HG02623 (cell line): ENCODE measurements at regions not wholly inside any gene's neighbourhood (a gene's known extent, or its start where the extent isn't known, plus 50 kb on each side); places are given as distances from the start of the nearest gene placed in this dataset.

ENCODE experiments used
- ATAC-seq: cut with Tn5 transposase; IDR thresholded peaks from one replicate; pipeline ENCODE4 v1.9.1; 2021; ENCODE audit warnings: moderate library complexity; ENCODE audit not compliant: unreplicated experiment

DNA sequence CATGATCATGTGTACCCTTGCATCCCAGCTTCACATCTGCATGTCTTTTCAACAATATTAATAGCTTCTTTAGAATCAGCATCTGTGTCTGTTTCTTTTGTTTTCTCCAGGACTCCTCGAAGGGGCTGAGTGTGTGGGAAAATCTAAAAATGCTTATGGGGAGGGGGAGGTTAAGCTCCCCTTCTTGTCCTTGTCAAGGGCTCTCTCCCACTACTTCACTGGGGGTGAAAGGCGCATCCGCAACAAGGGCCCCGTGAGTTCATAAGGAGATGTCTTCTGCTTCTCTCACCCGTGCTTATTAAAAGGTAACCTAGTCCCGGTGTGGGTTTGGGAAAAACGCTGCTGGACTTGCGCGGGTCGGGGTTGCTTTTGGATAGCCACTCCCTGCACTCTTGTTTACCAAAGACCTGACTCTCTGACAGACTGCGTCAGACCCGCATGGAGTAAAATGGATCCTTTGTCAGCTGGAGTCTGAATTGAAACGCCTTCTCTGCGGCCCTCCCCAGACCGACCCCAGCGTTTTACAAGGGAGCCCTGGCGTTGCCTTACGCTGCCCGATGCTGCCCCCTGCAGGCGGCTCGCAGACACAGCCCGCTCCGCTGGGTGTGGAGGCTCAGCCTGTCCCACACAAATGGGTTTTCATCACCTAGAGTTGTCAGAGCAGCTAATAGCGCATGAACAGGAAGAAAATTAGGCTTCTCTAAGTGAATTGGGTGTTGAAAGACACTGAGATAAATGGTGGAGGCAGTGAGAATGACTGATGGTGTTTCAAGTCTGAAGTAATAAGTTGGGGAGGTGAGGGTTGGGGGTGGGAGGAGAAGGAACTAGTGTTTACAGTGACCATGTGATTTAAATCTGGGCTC lies 53.8 kb downstream of the IER5 start:
- peak; percentile 83 for ATAC-seq

DNA sequence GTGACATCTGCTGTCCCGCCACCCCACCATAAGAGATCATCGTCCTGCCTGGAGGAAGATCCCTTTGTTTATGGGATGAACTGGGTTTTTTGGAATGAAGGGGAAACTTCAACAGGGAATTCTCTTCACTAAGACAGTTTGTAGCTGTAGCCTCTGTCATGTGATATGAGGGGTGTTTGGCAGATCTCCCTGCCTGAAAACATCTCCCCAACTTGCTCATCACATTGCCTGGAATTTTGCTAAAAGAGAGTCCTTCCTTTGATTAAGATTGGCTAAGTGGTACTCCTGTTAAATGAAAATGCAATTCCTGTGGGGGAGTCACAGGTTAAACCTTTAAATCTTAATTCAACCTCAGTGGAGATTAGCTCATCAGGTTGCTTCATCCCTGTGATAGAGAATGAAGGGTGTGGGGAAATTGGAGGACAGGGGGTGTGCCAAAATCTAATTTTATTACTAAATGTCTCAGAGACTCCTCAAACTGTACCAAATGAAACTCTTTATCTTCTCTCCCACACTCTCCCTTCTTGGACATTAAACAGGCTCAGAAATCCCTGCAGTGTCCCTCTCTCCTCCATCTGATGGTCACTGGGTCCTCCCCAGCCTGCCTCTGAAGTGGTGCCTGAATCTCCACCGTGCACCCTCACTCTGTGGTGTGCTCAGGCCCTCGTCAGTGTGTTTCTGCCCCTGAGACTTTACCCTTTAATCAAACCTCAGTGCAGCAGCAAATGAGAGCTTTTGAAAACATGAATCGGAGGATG lies 54.8 kb downstream of the IER5 start:
- ATAC-seq = no peak

DNA sequence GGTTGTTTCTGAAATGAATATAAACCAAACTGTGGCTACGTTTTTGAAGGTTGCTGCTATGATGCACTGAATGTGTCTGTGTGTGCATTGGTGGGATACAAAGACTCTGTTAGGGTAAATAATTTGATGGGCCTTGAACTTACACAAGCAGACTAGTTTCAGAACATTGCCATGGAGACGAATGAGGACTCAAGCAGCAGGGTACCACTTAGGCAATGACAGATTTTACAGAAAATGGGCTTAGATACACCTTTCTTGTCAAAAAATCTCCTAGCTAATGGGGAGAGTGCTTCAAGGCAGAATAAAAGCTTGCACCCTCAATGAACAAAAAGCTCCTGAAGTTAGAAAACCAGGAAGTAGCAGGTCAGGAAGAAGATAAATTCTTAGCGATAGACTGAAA lies 55.7 kb downstream of the IER5 start:
- ATAC-seq = no peak

DNA sequence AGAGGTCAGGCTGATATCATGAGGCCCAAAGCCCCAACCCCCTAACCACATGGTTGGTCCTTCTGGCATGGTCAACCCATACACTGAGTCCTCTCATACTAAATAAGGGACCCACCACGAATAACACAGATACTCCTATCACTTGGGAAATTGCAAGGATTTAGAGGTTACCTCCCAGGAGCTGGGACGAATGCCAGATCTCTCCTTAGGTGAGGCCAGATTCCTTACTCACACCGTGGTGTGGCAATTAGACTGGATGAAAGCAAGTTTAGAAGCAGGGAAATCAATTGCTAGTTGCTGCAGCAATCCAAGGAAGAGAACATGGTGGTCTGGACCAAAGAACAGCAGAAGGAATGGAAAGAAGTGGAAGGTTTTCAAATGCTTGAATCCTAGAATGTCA lies 60.1 kb downstream of the IER5 start:
- ATAC-seq = no peak

DNA sequence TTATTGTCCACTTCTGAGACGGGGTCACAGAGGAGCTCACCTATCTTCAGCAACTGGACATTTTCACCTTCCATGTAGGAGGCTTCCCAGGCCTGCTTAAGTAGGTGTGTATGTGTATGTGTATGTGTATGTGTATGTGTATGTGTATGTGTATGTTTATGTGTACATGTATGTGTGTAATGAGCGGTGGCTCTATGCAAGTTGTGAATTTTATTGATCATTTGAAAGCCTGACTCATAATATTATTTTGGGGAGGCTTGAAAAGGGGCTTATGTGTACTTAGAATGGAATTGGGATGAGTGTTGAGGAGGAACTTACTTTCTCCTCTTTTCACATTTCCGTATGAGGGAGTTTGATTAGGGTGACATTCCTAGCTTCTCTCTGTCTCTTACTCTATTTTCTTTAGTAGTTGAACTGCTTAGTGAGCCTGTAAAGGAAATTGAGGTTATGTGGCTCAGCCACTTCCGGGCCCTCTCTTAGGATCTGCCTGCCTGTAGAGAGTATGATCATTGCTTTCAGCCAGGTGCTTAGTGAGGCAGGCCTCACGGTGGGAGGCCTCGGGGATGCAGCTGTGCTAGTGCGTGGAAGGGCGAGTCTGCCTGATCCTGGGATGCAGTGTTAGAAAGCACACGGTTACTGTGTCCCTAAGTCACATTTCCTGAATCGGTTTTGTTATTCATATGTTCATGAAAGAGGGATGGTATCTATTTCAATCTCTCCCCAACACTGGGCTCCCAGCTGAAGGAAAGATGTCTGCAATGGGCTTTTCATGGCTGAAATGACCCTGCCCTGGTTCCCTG lies 61.0 kb downstream of the IER5 start:
- ATAC-seq = peak; percentile 82

DNA sequence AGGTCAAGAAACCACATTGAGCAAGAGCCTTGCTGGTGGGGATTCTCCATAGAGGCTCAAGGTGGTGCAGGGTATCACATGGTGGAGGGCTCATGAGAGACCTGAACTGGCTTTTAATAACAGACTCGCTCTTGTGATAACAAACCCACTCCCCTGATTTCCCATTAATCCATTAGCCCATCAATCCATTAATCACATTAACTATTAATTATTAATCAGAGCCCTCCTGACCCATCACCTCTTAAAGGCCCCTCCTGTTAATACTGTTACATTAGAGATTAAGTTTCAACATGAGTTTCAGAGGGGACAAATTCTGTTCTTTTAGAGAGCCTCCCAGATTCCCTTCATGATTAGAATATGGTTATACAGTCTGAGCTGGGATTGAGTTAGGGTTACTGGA lies 61.8 kb downstream of the IER5 start:
- no peak for ATAC-seq

DNA sequence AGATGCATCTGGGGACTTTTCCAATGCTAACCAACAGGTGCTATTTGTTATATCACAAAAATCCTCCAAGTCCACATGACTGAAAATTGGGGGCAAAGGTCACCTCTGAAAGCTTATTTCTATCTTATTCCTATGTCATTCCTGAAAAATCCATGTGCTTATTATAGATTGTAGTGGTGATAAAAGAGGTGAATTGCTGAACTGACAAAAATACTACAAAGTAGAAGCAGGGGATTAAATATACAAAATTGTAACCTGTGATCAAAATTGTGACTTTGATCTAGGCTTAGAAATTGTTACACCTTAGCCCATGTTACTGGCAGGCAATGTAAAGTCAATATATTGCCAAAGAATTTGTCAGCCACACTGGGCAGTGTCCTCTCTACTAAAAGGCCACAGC lies 62.3 kb downstream of the IER5 start:
- no peak for ATAC-seq

DNA sequence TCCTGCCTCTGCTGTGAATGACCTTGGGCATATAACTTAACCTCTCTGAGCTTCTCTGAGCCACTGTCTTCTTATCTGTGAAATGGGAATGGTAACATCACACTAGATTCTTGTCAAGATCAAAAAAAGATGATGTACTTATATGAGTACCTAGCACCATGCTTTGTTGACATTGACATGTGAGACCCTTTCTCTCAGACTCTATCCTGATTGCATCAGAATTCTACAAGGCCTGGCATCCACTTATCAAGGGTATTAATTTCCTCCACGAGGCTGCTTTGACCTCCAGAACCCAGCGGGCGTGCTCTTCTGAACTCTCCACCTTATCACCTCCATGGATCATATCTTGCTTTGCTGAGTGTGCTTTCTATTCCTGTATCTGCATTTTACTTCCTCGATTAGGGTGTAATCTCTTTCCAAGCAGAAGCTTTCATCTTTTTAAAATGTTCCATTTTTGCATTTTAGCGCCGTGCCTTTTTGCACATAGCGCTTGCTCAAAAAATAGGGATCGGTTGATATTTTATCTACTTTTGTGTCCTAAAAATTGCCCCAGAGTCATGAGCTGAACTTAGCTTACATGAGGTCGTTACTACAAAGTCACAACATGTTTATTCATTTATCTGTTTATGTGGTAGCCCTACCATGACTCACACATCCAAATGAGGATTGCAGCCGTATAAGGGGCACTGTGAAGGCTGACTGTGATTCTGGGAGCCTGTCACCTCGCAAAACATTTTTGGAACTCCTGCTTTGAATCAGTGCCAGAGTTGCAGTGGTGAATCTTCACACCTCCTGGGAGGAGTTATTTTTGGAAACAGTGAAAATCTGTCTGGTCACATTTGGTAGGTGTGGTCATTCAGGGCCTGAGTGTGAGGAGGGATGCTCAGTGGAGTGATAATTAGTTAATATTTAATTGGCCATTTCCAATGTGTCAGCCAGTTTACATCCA lies 63.2 kb downstream of the IER5 start:
- ATAC-seq = no peak

DNA sequence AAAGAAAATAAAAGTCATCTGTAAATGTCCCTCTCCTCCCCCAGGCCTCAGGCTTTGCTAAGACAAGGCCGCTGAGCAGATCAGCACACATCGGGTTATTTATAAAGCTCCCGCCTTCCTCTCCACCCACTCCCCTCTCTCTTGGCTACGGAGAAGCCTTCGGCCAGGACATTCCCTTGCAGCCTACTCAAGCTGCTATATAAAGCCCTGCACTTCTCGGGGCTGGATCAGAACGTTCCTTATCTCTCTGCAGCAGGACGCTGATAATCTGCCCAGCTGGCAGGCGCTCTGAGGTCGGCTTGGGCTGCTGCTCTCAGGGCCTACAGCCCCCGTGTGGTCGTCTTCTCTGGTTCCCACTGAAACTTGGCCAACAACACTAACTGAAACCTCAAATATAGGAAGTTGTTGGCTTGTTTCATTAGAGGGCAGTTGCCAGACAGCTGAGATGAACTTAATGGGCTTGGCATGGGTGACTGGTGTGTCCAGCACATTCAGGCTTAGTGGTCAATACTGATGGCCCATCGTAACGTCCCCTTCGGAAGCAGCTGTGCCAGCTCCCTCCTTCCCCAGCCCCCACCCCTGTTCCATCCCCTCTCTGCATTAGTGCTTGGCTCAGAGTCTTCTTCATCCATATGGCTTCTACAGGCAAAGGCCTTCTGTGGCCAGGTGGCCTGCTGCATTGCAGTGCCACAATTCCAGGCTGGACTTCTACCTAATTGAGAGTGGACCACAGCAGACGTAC lies 64.6 kb downstream of the IER5 start:
- ATAC-seq = peak; percentile 68

DNA sequence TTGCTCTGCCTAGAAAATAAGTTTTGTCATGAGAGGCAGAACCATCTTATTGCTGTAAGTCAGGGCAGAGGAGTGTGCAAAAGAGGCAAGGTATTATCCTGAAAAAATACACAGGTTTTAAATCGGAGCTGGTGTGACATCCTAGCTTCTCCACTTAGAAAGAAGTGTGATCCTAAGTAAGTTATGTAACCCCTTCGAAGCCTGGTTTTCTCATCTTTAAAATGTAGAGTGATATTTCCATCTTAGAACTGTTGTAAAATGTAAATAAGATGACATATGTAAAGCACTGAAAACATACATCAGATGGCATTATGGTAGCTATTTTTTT lies 65.1 kb downstream of the IER5 start:
- no peak for ATAC-seq

DNA sequence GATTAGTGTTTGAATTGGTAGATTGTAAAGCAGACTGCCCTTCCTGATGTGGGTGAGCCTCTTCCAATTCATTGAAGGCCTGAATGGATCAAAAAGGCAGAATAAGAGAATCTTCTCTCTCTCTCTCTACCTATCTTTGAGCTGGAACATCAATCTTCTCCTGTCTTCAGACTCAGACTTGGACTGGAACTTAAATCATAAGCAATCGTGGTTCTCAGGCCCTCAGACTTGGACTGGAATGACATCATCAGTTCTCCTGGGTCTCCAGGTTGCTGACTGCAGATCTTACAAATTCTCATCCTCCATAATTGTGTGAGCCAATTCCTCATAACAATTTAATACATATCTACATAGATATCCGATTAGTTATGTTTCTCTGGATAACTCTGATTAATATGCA lies 66.8 kb downstream of the IER5 start:
- no peak for ATAC-seq

DNA sequence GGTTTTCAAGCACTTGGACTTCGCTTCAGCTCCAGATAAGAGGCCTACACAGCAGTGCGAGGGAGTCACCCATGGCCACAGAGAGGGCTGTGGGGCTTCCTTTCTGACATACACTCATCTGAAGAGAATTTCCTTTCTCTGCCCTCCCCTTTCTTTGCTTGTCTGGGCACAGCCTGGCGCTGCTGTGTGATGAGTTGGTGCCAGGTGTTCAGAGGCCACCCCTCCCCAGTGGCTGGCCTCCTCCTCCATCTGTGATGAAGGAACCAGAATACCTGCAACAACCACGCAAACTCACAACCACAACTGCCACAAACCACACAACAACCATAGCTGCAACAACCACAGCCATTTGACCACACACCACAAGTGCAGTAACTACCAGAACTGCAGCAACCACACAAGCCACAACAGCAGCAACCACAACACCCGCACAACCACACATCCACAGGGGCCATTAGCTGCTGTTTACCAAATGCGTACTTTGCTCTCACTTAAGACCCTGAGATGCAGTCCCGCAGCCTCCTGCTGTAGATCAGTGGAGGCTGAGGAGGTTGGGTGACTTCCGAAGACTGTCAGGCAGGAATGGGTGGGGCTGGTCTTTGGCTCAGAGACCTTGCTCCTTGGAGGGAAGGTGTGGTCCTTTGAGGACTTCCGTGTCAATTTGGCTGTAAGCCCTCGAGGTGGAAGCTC lies 71.1 kb downstream of the IER5 start:
- ATAC-seq = no peak

DNA sequence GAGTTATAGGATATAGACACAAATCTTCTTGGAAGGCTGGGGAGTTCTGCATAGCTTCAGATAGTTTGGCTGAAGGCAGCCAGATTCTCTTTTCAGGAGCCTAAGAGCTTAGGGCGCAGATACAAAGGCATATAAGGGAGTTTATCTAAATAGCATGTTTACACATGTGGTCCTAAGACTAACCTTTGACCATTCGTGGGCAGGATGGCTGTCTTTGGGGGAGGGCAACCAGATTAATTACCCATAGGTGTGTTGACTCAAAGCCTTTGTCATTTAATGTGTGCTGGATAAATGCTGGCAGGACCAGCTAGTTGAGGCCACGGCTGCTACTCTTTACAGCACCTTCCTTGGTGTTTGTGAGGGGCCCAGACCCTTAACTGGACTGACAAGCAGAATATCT lies 71.8 kb downstream of the IER5 start:
- ATAC-seq = no peak

DNA sequence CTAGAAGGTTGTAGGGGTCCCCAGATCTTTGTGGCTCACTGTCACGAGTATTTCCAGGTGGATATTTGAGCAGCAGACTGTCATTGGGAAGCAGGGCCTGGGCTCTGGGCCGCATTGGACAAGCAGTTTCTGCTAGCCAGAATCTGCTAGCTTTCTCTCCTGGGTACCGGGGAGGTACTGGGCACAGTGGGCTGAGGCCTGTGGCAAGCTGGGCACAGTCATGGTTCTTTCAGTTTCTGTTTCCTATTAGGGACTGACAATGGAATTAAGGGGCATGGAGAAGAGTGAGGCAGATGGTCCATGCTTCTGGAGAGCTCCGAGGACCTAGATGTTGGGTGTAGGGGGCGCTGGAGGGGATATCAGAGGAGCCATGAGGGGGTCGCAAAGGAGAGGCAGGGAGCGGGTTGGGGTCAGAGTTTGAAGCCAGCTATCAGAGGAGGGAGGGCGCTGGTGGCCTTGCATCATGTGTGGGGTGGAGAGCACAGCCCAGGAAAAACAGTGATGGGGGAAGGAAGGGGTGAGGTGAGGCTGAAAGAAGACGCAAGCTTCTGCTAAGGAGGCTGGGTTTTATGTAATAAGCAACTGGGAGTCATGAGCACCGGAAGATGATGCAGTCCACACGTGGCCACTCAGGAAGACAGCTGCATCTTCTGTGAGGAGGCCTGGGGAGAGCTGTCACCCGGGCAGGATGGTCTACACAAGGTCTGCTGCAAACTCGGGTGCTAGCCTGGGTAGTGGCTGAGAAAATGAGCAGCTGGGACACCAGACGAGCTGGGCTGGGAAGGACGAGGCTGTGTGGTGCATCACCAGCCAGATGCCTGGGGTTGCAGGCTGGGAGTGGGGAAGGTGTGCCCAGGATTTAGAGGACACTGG lies 72.7 kb downstream of the IER5 start:
- ATAC-seq = no peak

DNA sequence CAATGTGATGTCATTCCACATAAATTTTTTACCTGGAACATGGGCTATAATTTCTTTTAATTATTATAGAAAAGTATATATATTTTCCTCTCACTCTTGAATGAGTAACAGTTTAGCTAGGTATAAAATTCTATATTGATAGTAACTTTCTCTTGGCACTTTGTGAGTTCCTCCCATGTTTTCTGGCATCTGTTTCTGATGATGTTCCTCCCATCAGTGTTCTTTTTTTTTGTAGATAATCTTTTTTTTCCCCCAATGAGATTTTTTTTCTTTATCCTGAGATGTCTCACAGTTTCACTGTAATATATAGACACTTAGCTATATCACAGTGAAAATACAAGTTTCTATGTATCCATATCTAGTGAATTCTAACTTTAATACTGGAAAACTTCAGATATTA lies 75.2 kb downstream of the IER5 start:
- no peak for ATAC-seq

DNA sequence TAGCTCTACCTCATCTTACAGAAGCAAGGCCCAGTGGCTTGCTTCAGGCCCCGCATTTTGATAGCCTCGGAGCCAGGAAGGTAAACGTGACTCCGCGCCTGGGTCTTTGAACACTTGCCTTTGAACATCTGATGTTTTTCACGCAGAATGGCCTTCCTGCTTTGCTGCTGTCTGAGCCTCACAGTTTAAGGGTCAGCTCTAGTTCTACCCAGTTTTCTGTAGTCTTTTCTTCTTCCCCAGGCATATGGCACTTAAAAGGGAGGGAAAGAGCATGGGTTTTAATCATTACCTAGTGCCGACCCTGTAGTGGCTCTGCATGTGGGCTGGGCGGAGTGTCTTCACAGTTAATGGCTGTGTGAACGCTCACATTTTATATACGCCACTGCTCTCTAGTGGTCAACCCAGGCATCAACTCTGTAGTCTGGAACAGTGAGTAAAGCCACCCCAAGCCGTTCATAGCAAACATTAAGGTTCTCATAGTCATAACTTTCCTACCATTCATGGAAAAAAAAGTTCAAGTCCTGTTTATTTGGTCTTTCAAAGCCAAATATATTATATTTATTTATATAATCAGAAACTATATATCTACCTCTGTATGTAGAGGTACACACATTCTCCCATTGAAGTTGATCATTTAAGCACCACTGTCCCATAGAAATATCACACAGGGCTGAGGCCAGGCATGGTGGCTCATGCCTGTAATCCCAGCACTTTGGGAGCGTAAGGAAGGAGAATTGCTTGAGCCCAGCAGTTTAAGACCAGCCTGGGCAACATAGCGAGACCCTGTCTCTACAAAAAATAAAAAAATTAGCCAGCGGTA lies 78.1 kb downstream of the IER5 start:
- ATAC-seq = peak; percentile 91

DNA sequence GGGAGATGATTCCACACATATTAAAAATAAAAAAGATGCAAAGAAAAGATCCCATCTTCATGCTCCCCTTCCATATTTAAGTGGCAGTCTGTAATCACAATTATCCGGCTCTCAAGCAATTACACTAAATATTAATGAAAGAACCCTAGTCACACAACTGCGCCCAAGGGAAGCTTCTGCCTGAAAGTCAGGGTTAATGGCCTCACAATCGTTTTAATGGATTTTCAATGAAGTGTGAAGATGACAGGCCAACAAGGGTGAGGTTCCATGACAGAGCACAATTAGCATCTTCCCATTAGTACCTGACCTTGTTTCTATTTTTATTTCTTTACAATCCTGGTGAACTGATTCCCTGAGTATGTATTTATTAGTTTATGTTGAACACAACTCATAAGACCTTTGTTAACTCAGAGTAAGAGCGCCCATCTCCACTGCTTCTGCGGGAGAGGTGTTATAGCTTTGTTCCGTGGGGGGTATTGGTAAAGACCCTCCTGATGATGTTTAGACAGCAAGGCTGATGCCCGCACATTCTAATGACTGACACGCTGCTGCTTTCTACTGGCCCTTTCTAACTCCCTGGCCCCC lies 80.9 kb downstream of the IER5 start:
- ATAC-seq = no peak
